ENCODE measurements at regions not wholly inside any gene's neighbourhood (a gene's known extent, or its start where the extent isn't known, plus 50 kb on each side); places are given as distances from the start of the nearest gene placed in this dataset.
"Not testable (repeated sequence)": the region's sequence is repeated elsewhere in the genome, so short reads cannot be mapped to it uniquely, and the experiment has no call there.

GRCh38 chr3:164741869-164742268 lies 336.4 kb downstream of the SI start:
- no peak for DNase-seq

DNA sequence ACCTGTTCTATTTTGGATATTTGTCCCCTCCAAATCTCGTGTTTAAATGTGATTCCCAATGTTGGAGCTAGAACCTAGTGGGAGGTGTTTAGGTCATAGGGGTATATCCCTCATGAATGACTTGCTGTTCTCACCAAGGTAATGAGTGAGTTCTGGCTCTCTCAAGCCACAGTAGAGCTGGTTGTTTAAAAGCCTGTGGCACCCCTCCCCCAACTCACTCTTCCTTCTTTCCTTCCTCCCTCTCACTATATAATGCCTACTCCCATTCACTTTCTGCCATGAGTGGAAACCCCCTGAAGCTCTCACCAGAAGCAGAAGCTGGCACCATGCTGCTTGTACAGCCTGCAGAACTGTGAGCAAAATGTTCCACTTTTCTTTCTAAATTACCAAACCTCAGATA lies 341.1 kb downstream of the SI start:
- DNase-seq: no peak

DNA sequence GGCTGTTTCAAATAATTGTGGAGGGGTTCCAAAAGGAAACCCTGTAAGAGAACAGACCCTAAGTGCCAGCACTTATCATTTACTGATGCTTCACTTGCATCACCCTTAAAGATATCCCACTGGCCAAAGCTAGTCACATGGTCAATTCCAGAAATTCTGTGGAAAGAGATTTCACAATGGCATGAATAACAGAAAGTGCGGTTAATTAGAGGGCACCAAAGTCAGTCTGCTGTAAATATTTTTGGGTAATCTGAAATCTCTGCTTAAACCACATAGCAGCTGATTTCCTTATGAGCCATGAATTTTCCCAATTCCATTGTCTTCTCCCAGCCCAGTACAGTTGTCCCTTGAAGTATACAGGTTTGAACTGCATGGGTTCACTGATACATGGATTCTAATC lies 346.1 kb downstream of the SI start:
- DNase-seq: no peak

- no peak for DNase-seq
These were observed 347.4 kb downstream of the SI start for GRCh38 chr3:164730815-164731360.

DNA sequence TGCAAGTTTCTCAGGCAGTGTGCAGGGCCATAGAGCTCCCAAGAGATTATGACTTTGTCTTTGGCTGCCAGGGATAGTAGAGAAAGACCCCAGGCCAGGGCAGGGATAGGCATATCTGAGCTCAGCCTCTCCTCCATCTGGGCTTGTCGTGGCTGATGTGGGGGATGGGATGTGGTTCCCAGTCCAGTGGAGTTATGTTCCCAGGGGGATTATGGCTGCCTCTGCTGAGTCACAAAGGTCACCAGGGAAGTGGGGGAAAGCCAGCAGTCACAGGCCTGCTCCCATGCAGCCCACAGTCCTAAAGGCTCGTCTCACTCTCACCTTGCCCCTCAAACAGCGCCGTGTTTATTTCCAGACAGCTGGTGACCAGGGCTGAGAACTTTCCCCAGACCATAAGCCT lies 354.9 kb downstream of the SI start:
- no peak for DNase-seq

GRCh38 chr3:164702808-164703207 lies 375.5 kb downstream of the SI start:
- DNase-seq: not testable (repeated sequence)

GRCh38 chr3:164687902-164688301 lies 390.4 kb downstream of the SI start:
- DNase-seq: no peak

DNA sequence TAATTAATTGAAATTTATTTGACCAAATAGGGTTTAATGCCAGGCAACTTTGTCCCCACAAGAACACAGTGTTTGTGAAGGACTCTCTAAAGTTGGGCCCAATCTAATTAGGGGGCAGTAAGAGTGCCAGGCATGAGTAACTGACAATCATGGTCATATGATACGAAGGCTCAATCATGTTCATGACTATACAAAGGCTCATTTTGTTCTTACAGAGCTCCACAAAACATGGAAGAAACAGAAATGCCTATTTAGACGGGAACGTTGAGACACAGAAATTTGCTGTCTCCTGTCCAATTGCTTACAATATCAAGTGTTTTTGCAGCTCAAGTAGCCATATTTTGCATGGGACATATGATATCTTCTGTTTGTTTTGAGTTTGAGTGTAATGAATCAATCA lies 391.1 kb downstream of the SI start:
- DNase-seq: no peak

GRCh38 chr3:164683489-164683888 lies 394.8 kb downstream of the SI start:
- no peak for DNase-seq

DNA sequence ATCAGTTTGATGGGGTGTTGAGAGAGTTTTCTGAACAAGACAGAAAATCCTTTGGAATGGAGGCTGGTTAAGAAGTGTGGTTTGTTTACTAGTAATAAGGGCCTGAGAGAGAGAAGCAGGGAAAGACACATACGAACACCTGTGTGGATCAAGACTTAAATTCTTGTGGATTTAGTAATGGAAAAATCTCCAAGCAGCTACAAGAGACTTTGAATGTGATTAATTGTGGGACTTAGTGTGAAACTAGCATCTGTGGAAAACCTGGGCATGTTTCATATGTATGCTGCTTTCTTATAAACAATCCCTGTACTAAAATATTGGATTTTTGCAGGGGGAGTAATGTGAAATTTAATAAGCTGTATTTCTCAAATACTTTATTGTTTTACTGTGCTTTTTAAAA lies 399.1 kb downstream of the SI start:
- no peak for DNase-seq

- no peak for DNase-seq
These were observed 401.0 kb downstream of the SI start for GRCh38 chr3:164677317-164677716.

- no peak for DNase-seq
These were observed 404.6 kb downstream of the SI start for GRCh38 chr3:164673738-164674137.

- no peak for DNase-seq
These were observed 420.2 kb downstream of the SI start for GRCh38 chr3:164658125-164658524.

GRCh38 chr3:164657631-164658030 lies 420.7 kb downstream of the SI start:
- no peak for DNase-seq

- no peak for DNase-seq
These were observed 422.8 kb downstream of the SI start for GRCh38 chr3:164655462-164655861.

DNA sequence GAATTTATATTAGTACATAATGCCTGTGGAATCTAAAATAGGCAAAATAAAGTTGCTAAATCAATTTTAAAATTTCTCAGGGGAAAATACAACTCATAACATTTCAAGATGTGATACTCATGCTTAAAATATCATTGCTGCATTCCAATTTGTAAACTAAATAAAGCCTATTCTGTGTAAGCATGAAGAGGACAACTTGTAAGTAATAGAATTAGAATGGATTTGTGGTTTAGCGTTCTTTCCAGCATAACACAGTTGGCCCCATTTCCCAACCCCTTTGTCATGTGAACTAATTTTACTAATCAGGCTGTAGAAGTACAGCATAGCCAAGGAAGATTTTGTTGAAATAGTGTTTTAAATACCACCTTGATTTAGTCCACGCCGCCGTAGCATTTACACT lies 437.2 kb downstream of the SI start:
- DNase-seq: no peak

DNA sequence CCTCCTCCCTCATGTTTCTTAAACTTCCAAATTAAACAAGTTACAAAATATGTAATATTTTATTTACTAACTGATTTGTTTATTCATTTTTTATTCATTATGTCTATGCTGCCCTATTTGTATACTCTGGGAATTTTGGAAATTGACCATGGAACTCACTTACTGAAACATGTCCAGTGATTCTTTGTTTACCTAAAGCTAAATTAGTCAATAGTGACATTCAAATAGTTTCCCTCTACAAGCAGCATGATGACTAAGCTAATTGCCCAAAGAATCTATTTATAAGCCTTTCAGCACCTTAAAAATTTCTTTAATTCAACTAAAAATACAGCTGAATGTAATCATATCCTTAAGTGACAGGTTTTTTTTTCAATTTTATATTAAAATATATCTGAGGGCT lies 437.7 kb downstream of the SI start:
- no peak for DNase-seq

- no peak for DNase-seq
These were observed 457.3 kb downstream of the SI start for GRCh38 chr3:164620956-164621355.

- DNase-seq: no peak
These were observed 457.9 kb downstream of the SI start for GRCh38 chr3:164620423-164620822.

DNA sequence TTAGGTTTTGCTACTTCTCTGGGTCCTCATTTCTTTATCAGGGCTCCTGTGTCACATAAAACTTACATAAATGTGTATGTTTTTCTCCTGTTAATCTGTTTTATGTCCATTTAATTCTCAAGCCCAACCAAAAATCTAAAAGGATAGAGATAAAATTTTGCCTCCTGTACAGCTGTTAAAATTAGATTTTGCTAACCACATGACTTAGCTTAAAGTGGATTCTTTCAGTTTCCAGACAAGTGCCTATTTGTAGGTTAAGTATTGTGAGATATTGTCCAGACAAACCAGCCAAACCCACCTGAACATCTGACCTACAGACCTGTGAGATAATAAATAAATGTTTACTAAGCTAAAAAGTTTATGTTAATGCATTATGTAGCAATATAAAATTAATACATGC lies 465.5 kb downstream of the SI start:
- DNase-seq: no peak

DNA sequence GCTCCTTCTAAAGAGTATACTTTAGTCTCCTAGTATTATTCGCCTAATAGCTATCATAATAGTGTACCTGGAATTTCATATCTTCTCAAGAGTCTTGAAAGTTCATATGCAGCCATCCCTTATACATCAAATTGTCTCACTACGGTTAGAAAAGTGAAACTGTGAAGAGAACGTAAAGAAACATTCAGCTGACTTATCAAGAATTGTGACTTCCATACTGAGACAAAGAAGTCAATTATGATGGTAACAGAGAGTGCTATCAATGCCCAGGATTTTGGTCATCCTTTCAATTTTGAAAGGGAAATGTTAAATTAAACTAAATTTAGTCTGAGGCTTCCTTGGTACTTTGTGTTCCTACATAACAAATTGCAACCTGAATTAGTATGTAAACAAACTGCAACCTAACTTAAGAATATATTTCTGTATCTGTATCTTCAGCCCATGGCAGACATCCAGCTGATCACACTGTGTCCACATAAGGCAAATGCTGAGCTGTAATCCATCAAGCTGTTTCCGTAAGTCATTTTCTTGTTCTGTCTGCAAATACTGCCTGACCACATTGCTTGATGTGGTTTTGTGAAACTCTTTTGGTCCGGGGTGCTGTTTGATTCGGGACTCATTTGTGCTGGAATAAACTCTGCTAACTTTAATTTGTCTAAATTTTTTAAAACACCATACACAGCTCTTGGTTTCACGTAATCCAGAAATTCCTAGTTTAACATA lies 469.6 kb downstream of the SI start:
- no peak for DNase-seq

GRCh38 chr3:164604687-164605086 lies 473.6 kb downstream of the SI start:
- no peak for DNase-seq

DNA sequence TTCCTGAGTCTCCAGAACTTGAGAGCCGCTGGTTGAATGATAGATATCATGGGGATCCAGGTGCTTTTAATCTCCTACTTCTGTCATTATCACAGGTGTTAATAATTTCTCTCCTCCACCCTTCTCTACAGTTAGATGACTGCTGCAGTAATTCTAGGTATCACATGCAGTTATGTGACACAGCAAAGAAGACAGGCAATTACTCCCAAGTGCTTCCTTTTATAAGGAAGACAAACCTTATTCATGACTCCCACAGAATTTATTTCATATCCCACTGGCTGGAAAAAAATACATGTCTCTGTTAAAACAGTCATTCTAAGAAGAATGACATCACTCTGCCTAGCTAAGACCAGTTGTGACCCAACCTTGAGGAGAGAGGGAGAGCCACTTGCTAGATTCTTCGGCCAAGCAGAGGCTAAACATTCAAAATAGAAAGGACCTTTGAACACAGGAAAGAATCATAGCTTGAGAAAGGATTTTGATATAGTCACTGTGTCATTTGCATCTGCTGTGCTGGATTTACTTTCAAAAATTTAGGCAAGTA lies 500.6 kb downstream of the SI start:
- no peak for DNase-seq

DNA sequence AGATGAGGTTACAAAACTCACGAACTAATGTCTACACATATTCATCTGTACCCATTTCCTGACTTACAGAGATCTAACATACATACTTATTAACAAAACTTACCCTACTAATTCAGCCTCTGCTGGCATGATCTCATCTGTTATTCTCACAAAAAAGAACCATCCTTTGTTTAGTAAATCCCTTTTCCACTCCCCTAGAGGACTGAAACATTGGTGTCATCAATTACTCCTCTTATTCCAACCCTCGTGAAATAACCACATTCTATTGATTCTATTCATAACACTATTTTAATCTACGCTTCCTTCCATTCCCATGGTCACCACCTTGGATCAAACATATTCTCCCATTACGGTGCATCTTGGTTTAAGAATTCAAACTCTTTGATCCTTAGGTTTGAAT lies 505.9 kb downstream of the SI start:
- no peak for DNase-seq

GRCh38 chr3:164550857-164551256 lies 527.4 kb downstream of the SI start:
- DNase-seq: no peak

Measured in activated CD4-positive, CD25-positive, alpha-beta regulatory T cell (primary cell).